Fibroblast of pulmonary artery (primary cell): ENCODE measurements at regions not wholly inside any gene's neighbourhood (a gene's known extent, or its start where the extent isn't known, plus 50 kb on each side); places are given as distances from the start of the nearest gene placed in this dataset.

Experiments used
- DNase-seq: peaks from one replicate; pipeline ENCODE4 v3.0.0-alpha.2; 2010; ENCODE audit warnings: low read depth
- H3K4me3 ChIP-seq: replicated peaks from 2 replicates; pipeline ENCODE4 v1.5.1; 2011; ENCODE audit warnings: low read depth, mild to moderate bottlenecking, control low read depth, low read length, moderate library complexity
- TF ChIP-seq, protein P1 (sequence below): IDR thresholded peaks from 2 replicates; pipeline ENCODE4 v1.5.1; 2011; ENCODE audit warnings: mild to moderate bottlenecking, control low read depth, low read length, inconsistent platforms; ENCODE audit errors: missing control alignments

- H3K4me3 ChIP-seq, result no peak overlapping the region
- TF ChIP-seq, protein P1, sequence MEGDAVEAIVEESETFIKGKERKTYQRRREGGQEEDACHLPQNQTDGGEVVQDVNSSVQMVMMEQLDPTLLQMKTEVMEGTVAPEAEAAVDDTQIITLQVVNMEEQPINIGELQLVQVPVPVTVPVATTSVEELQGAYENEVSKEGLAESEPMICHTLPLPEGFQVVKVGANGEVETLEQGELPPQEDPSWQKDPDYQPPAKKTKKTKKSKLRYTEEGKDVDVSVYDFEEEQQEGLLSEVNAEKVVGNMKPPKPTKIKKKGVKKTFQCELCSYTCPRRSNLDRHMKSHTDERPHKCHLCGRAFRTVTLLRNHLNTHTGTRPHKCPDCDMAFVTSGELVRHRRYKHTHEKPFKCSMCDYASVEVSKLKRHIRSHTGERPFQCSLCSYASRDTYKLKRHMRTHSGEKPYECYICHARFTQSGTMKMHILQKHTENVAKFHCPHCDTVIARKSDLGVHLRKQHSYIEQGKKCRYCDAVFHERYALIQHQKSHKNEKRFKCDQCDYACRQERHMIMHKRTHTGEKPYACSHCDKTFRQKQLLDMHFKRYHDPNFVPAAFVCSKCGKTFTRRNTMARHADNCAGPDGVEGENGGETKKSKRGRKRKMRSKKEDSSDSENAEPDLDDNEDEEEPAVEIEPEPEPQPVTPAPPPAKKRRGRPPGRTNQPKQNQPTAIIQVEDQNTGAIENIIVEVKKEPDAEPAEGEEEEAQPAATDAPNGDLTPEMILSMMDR, result no peak
- peak; percentile 34 for DNase-seq
Observed at GRCh38 chr13:79870766-79871165, 389.8 kb downstream of the NDFIP2 start.

DNA sequence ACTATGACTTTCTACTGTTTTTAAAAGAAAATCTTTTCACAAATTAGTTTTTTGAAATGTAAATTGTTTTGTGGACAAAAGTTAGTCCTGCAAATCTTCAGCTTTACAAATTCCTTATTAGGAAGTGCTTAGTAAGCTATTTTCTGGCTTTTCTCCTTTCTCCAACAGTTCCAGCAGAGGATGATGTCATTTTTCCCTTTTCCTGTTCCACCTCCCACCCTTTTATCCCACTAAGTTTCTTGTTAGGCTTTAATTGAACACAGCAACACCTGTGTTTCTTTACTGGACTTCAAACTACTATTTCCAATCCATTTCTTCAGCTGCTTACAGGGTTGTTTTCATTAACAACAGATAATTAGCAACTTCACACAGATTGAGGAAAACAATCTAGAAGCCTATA is 389.2 kb downstream of the NDFIP2 start:
- H3K4me3 ChIP-seq, result no peak overlapping the region
- DNase-seq, result peak; percentile 61
- TF ChIP-seq, protein P1, result no peak

DNA sequence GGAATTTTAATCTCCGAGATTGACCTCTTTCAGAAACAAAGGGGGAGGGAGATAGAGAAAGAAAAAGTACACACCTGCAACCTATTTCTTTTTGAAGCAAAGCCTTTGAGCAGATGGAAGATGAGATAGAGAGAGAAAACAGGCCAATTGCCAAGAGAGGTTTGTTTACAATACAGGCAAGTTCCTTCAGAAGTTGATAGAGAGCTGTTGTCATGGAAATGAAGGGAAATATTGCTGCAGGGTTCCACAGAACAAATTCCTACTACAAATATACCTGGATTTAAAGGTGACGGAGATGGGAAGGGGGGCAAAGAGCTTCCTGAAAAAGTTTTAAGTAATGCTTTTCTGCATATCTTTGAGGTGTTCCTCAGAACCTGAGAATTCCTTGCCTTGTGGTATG is 388.4 kb downstream of the NDFIP2 start:
- peak; percentile 14 for DNase-seq
- TF ChIP-seq, protein P1, result no peak
- no peak overlapping the region for H3K4me3 ChIP-seq

- TF ChIP-seq, protein P1, result no peak
- H3K4me3 ChIP-seq, result no peak overlapping the region
- peak; percentile 23 for DNase-seq
Observed at GRCh38 chr13:79867254-79867653, 386.3 kb downstream of the NDFIP2 start.

- H3K4me3 ChIP-seq, result no peak overlapping the region
- no peak for DNase-seq
- TF ChIP-seq, protein P1, result no peak
Observed at GRCh38 chr13:79866436-79866835, 385.5 kb downstream of the NDFIP2 start.

DNA sequence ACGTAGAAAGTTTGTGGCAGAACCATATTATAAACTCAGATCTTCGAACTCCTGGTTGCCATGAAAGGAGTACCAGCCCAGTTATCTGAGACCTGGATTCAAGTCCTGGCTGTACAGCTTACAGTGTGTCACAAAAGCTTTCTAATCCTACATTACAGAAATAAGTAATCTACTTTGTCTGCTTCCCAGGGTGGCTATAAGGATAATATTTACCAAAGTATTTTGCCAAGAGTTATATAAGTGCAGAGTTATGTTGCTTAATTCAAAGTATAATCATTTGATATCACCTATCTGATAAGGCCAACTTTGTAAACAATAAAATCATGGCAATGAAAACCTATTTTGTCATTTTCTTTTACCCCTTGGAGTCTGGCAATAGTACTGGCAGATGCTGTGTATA is 381.6 kb downstream of the NDFIP2 start:
- TF ChIP-seq, protein P1, result no peak
- DNase-seq, result no peak

DNA sequence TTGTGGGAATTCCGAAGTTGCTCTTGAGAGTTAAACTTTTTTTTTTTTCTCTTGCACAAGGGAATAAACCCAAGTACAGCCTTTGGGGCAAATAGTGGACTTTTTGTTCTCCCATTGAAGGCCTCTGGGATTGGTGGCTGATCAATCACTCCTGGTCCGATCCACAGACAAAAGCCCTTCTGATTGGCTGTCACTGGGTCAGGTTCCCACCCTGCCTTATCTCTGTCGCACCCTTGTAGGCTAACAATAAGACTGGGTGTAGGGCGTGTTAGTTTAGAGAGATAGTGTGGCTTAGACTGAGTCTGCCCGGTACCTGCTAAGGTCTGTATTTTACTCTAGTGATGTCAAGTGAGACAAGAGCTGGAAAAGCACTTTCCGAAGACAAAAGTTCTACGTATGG is 380.8 kb downstream of the NDFIP2 start:
- TF ChIP-seq, protein P1, result no peak
- DNase-seq, result no peak
- H3K4me3 ChIP-seq, result no peak overlapping the region

More for the DNA sequence above, 381.6 kb downstream of the NDFIP2 start:
- H3K4me3 ChIP-seq, result no peak overlapping the region
